WI38 (cell line): ENCODE measurements at regions not wholly inside any gene's neighbourhood (a gene's known extent, or its start where the extent isn't known, plus 50 kb on each side); places are given as distances from the start of the nearest gene placed in this dataset.

Experiments
- H3K4me3 ChIP-seq: 2 replicates; pipeline ENCODE4 v1.5.1; 2011; ENCODE audit warnings: low read depth, mild to moderate bottlenecking, control low read depth, low read length
- CTCF ChIP-seq: IDR thresholded peaks from 2 replicates; pipeline ENCODE4 v1.5.1; 2012; ENCODE audit warnings: low read depth, mild to moderate bottlenecking, control low read depth, low read length

DNA sequence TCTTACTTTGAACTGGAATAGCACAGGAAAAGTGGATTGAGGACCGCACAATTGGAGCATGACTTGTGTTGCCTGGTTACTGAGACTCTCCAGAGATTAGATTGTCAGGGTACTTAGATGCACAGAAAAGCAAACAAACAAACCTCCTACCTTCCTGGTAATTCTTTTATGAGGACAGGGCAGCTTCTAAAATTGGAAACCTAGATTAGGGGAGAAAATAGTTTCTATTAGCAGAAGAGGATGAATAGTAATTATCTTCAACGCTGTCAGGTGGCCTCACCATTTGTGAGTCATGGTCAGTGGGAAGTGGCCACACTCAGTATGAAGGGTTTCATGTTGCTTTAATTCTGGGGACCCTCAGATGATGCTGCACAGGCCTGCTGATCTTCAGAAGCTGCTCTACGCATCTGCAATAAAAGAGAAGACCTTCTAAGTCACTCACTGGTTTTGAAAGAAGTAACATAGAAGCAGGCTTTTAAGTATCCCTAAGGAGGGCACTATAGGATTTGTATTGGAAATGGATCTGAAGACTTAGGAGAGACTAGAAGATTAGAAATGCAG, 106.8 kb downstream of the LACC1 start:
- TF ChIP-seq CTCF: no peak

GRCh38 chr13:43988302-43988701, 108.6 kb downstream of the LACC1 start:
- no peak for TF ChIP-seq CTCF
- no peak overlapping the region for H3K4me3 ChIP-seq

More for the DNA sequence above, 106.8 kb downstream of the LACC1 start:
- H3K4me3 ChIP-seq: no peak overlapping the region

DNA sequence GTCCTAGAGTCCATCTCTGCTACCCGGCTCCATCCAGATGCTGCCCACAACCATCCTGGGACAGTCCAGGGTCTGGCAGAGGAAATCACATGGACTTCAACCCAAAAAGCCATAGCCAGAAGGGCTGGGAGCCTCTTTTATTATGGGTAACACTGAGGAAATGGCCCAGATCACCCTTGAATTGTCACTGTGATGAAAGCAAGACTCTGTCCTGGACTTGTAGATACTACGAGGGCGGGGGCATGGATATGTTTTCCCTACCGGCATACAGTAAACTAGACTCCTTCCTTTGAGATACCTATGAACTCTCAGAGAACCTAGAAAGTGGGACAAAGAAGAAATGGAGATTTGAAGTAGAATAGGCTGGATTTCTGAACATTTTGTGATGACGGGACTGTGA, 110.3 kb downstream of the LACC1 start:
- no peak for TF ChIP-seq CTCF
- H3K4me3 ChIP-seq: no peak overlapping the region

- TF ChIP-seq CTCF: no peak
- H3K4me3 ChIP-seq: no peak overlapping the region
Measured at GRCh38 chr13:43990829-43991228, 111.1 kb downstream of the LACC1 start.

DNA sequence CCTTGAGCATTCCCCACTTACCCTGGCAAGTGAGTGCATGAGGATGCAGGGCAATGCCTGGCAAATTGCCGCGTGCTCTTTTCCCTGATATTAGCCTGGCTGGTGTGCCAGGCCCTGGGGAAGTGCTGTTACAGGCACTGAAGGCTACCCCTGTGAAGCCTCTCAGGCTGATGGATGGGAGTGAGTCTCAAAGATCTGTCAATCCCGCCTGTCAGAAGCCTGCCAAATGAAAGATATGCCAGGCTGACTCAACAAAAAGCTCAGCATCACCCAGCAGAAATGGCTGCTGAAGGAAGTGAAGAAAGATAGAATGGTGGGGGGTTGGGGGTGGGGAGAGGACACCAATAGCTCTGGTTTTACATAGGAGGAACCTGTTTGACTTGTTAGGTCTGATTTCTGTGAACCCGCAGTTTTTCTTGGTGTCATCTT, 112.1 kb downstream of the LACC1 start:
- H3K4me3 ChIP-seq: no peak overlapping the region
- TF ChIP-seq CTCF: no peak

DNA sequence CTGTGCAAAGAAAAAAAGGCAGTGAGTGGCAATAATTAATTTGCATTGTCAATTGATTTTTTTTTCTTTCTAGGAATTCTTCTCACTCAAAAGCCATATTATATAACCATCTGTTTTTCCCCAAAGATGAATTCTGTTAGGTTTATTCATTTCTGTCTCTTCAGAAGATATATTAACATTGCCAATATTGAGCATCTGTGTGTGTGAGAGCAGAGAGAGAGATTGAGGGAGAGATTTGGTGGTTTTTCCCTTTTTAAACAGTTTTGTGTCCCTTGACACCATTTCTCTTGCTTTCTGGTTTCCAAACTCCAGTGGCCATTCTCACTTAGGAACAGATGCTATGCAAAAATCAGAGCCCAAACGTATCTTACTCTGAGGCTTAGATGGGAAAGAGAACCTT, 112.5 kb downstream of the LACC1 start:
- TF ChIP-seq CTCF: no peak
- H3K4me3 ChIP-seq: no peak overlapping the region

- no peak overlapping the region for H3K4me3 ChIP-seq
- no peak for TF ChIP-seq CTCF
Measured at GRCh38 chr13:43994999-43995859, 115.5 kb downstream of the LACC1 start.
